ENCODE measurements at regions not wholly inside any gene's neighbourhood (a gene's known extent, or its start where the extent isn't known, plus 50 kb on each side); places are given as distances from the start of the nearest gene placed in this dataset.
A peak's percentile ranks its signal among the peaks of the same experiment; 100 is the strongest.

DNA sequence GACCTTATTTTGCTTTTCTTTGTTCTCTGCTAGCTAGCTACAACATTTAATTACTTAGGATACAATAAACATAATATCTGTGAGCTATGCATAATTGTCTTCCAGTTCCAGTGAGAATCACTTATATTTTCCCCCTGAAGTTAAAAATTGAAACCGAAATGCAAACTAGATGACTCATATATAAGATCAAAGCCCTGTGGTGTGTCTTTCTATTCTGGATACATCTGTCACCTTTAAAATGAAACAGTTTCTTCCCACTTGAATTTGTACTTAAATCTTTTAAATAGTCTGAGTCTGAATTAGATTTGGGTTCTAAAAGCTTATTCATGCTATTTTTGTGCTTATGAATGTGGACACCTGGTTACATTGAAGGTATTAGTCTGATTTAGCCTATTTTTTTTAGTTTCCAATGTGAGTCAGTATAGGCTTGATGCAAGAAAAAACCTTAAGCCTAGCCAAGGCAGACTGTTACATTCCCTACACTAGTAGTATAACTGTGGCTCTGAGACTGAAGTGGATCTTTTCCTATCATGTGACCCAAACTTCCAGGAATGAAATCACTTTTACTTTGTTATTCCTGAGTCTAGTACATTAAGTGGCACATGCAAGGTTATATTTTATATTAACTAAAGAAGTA lies 703.5 kb upstream of the RGMB start:
- TF ChIP-seq, protein P1, sequence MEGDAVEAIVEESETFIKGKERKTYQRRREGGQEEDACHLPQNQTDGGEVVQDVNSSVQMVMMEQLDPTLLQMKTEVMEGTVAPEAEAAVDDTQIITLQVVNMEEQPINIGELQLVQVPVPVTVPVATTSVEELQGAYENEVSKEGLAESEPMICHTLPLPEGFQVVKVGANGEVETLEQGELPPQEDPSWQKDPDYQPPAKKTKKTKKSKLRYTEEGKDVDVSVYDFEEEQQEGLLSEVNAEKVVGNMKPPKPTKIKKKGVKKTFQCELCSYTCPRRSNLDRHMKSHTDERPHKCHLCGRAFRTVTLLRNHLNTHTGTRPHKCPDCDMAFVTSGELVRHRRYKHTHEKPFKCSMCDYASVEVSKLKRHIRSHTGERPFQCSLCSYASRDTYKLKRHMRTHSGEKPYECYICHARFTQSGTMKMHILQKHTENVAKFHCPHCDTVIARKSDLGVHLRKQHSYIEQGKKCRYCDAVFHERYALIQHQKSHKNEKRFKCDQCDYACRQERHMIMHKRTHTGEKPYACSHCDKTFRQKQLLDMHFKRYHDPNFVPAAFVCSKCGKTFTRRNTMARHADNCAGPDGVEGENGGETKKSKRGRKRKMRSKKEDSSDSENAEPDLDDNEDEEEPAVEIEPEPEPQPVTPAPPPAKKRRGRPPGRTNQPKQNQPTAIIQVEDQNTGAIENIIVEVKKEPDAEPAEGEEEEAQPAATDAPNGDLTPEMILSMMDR (IDR thresholded peaks at IDR 0.05; ENCODE audit: insufficient read depth, low read depth, low read length): no peak
- no peak for DNase-seq (ENCODE audit: low read depth)
- no peak overlapping the region for H3K4me3 ChIP-seq (ENCODE audit: low read depth, low read length)

DNA sequence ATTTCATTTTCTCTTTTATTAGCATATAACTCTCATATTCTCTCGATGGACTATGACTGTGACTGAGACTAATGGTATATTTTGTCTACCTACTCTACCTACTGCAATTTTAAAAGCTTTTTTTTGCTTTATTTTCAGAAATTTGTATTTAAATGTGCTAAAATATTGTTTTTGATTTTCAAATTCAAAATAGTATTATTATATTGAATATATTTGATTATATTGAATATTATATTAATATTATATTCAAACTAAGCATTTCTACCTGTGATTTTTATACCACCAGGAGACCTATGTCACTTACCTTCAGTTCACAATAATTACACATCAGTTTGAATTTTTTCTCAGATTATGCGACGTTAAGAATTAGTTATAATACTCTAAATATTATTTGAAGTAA lies 700.5 kb upstream of the RGMB start:
- H3K4me3 ChIP-seq (ENCODE audit: low read depth, low read length): no peak overlapping the region
- DNase-seq (ENCODE audit: low read depth): no peak
- TF ChIP-seq, protein P1 (IDR thresholded peaks at IDR 0.05; ENCODE audit: insufficient read depth, low read depth, low read length): no peak

DNA sequence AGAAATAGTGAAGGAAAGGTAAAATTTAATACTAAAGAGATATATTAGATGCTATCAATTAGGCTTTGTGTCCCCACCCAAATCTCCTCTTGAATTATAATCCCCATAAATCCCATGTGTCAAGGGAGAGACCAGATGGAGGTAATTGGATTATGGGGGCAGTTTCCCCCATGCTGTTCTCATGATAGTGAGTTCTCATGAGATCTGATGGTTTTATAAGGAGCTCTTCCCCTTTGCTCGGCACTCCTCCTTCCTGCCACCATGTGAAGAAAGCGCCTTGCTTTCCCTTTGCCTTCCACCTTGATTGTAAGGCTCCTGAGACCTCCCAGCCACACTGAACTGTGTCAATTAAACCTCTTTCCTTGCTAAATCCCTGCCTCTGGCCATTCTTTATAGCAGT lies 697.0 kb upstream of the RGMB start:
- no peak for DNase-seq (ENCODE audit: low read depth)
- TF ChIP-seq, protein P1 (IDR thresholded peaks at IDR 0.05; ENCODE audit: insufficient read depth, low read depth, low read length): no peak
- H3K4me3 ChIP-seq (ENCODE audit: low read depth, low read length): no peak overlapping the region

- DNase-seq (ENCODE audit: low read depth): no peak
- no peak overlapping the region for H3K4me3 ChIP-seq (ENCODE audit: low read depth, low read length)
- TF ChIP-seq, protein P1 (IDR thresholded peaks at IDR 0.05; ENCODE audit: insufficient read depth, low read depth, low read length): no peak
Observed at GRCh38 chr5:98085593-98085992, 687.9 kb upstream of the RGMB start.

GRCh38 chr5:98095072-98095471 lies 678.4 kb upstream of the RGMB start:
- no peak for DNase-seq (ENCODE audit: low read depth)
- H3K4me3 ChIP-seq (ENCODE audit: low read depth, low read length): no peak overlapping the region
- TF ChIP-seq, protein P1 (IDR thresholded peaks at IDR 0.05; ENCODE audit: insufficient read depth, low read depth, low read length): no peak

DNA sequence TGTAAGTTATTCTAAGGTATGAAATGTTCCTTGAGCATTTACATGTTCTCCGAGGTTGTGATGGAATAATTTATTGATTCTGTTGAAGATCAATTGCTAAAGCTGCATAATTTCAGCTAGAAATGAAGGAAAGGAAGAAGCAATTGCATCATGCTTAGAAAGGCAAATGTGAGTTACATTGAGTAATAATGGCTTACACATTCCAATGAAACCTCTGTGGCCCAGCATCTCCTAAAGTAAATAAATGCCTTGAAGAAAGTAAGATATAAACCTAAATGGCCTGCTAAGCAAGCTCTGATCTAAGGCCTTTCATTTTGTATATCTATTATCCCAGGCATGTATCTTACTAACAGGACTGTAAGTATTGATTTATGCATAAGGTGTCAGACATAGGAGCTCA lies 677.3 kb upstream of the RGMB start:
- TF ChIP-seq, protein P1 (IDR thresholded peaks at IDR 0.05; ENCODE audit: insufficient read depth, low read depth, low read length): no peak
- H3K4me3 ChIP-seq (ENCODE audit: low read depth, low read length): no peak overlapping the region
- peak; percentile 87 for DNase-seq (ENCODE audit: low read depth)

Data from fibroblast of villous mesenchyme (primary cell).